Sigmoid colon (tissue), 6 donors: ENCODE measurements at regions not wholly inside any gene's neighbourhood (a gene's known extent, or its start where the extent isn't known, plus 50 kb on each side); places are given as distances from the start of the nearest gene placed in this dataset.

Source experiments
- DNase-seq: peaks from one replicate; pipeline ENCODE4 v3.0.0-alpha.2; 2019
- H3K27ac ChIP-seq, 4 donors: fragments of 200-600 bp; sonication (generic); one replicate each; pipeline ENCODE4 v1.5.1; 2016 to 2019; ENCODE audit warnings: mild to moderate bottlenecking in 1 of 4
- H3K27me3 ChIP-seq, 3 donors: fragments of 200-600 bp; sonication (generic); one replicate each; pipeline ENCODE4 v1.5.1; 2019; ENCODE audit warnings: mild to moderate bottlenecking in 1 of 3
- H3K36me3 ChIP-seq, 4 donors: fragments of 200-600 bp; sonication (generic); one replicate each; pipeline ENCODE4 v1.5.1; 2016 to 2019
- H3K4me1 ChIP-seq, 4 donors: fragments of 200-600 bp; sonication (generic); one replicate each; pipeline ENCODE4 v1.5.1; 2017 to 2019
- H3K4me3 ChIP-seq, 4 donors: fragments of 200-600 bp; sonication (generic); one replicate each; pipeline ENCODE4 v1.5.1; 2017 to 2019; ENCODE audit warnings: mild to moderate bottlenecking in 2 of 4, moderate library complexity in 1 of 4
- H3K9me3 ChIP-seq, 4 donors: fragments of 200-600 bp in 3 of 4; sonication (generic) in 3 of 4; one replicate each; pipeline versions ENCODE4 v1.5.1 to v1.6.1; 2013 to 2019
- CTCF ChIP-seq, 4 experiments: fragments of 450-650 bp in 3 of 4; fragments of 200-600 bp in 1 of 4; IDR thresholded peaks; one replicate each; pipeline ENCODE4 v1.5.1; 2016 to 2019; ENCODE audit warnings: antibody characterized with exemption in 4 of 4, mild to moderate bottlenecking in 3 of 4, moderate library complexity in 2 of 4
- EP300 ChIP-seq, 4 donors: sonication (generic); formaldehyde crosslinking; IDR thresholded peaks; one replicate each; pipeline ENCODE4 v1.6.1; 2017; ENCODE audit warnings: antibody characterized with exemption in 4 of 4
- POLR2A ChIP-seq, 2 donors: fragments of 450-650 bp; IDR thresholded peaks; one replicate each; pipeline ENCODE4 v1.6.1; 2016; ENCODE audit warnings: antibody characterized with exemption in 2 of 2, mild to moderate bottlenecking in 2 of 2, moderate library complexity in 2 of 2
- POLR2AphosphoS5 ChIP-seq, 4 donors: sonication (generic); formaldehyde crosslinking; IDR thresholded peaks; one replicate each; pipeline ENCODE4 v1.6.1; 2017; ENCODE audit warnings: antibody characterized with exemption in 4 of 4
- WGBS, 2 donors: extraction: QIAGEN DNeasy Blood & Tissue Kit; methylation state at CpG; one replicate each; pipeline ENCODE4 v1.1.7; 2013; 5-methylcytosine and 5-hydroxymethylcytosine counted together
- intact Hi-C: fragments of 100-400 bp; cut with DNase I; formaldehyde crosslinking; loops from one replicate; pipeline ENCODE4 v1.15.1; 2023
- donor health status: healthy with polysubstance abuse.
- donor health status: healthy.

- intact Hi-C loops, result no loop called here
- H3K4me3 ChIP-seq, result no peak overlapping the region
- TF ChIP-seq EP300 (IDR thresholded peaks at IDR 0.05) (no peak), CTCF (IDR thresholded peaks at IDR 0.05) (no peak), POLR2A (IDR thresholded peaks at IDR 0.05) (no peak), POLR2AphosphoS5 (IDR thresholded peaks at IDR 0.05) (no peak)
- H3K9me3 ChIP-seq, result no peaks in the 10 kb centered on the region
- no peaks in the 10 kb centered on the region for H3K4me1 ChIP-seq
- H3K27me3 ChIP-seq, result no peaks in the 10 kb centered on the region
- DNase-seq, result no peak
- no peaks in the 10 kb centered on the region for H3K36me3 ChIP-seq
- H3K27ac ChIP-seq, result no peak overlapping the region
Observed at GRCh38 chr6:105847433-105847832, 238.7 kb upstream of the PRDM1 start.

- 80 to 86% methylated on average over 7 of the region's 7 CpGs for WGBS, 2 donors
- Histone ChIP-seq H3K4me1 (no peaks in the 10 kb centered on the region), H3K4me3 (no peak overlapping the region), H3K9me3 (no peaks in the 10 kb centered on the region), H3K27ac (no peak overlapping the region), H3K36me3 (no peaks in the 10 kb centered on the region), H3K27me3 (no peaks in the 10 kb centered on the region)
- intact Hi-C loops, result no loop called here
- TF ChIP-seq EP300 (IDR thresholded peaks at IDR 0.05) (no peak), CTCF (IDR thresholded peaks at IDR 0.05) (no peak), POLR2AphosphoS5 (IDR thresholded peaks at IDR 0.05) (no peak), POLR2A (IDR thresholded peaks at IDR 0.05) (no peak)
- DNase-seq, result no peak
Observed at GRCh38 chr6:105844275-105844883, 241.8 kb upstream of the PRDM1 start.

DNA sequence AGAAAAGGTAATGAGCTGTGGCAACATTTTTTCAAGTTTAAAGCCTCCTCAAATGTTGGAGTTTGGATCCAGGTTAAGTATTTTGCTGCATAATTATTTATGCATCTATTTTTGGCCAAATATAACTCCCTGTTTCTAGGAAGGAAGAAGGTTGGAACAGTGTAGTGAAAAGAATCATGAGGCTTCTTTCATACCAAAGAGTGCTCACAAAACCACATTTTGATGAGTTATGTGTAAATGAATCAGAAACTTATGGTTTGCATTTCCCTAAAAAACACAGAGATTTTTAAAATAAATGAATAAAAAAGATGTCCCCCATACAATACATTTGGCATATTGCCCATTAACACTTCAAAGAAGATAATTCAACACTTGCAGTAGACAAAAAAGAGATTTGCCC lies 246.9 kb upstream of the PRDM1 start:
- intact Hi-C loops, result no loop called here

GRCh38 chr6:105838171-105838570 lies 248.0 kb upstream of the PRDM1 start:
- TF ChIP-seq EP300 (IDR thresholded peaks at IDR 0.05) (no peak), POLR2AphosphoS5 (IDR thresholded peaks at IDR 0.05) (no peak), CTCF (IDR thresholded peaks at IDR 0.05) (no peak), POLR2A (IDR thresholded peaks at IDR 0.05) (no peak)
- H3K27me3 ChIP-seq, result no peaks in the 10 kb centered on the region
- H3K4me3 ChIP-seq, result no peak overlapping the region
- intact Hi-C loops, result no loop called here
- no peaks in the 10 kb centered on the region for H3K36me3 ChIP-seq
- H3K27ac ChIP-seq, result no peak overlapping the region
- no peaks in the 10 kb centered on the region for H3K4me1 ChIP-seq
- DNase-seq, result no peak
- H3K9me3 ChIP-seq, result no peaks in the 10 kb centered on the region
- WGBS, 2 donors, result 43 to 51% methylated on average over 1 of the region's 1 CpG

More for the DNA sequence above, 246.9 kb upstream of the PRDM1 start:
- H3K4me1 ChIP-seq, result no peaks in the 10 kb centered on the region
- H3K4me3 ChIP-seq, result no peak overlapping the region
- DNase-seq, result no peak
- no peaks in the 10 kb centered on the region for H3K36me3 ChIP-seq
- no peak overlapping the region for H3K27ac ChIP-seq
- no peaks in the 10 kb centered on the region for H3K27me3 ChIP-seq
- TF ChIP-seq POLR2AphosphoS5 (IDR thresholded peaks at IDR 0.05) (no peak), POLR2A (IDR thresholded peaks at IDR 0.05) (no peak), CTCF (IDR thresholded peaks at IDR 0.05) (no peak), EP300 (IDR thresholded peaks at IDR 0.05) (no peak)
- H3K9me3 ChIP-seq, result no peaks in the 10 kb centered on the region

GRCh38 chr6:105836889-105837288 lies 249.2 kb upstream of the PRDM1 start:
- Histone ChIP-seq H3K4me3 (no peak overlapping the region), H3K9me3 (no peaks in the 10 kb centered on the region), H3K4me1 (no peaks in the 10 kb centered on the region), H3K36me3 (no peaks in the 10 kb centered on the region), H3K27ac (no peak overlapping the region), H3K27me3 (no peaks in the 10 kb centered on the region)
- 89 to 91% methylated on average over 5 of the region's 5 CpGs for WGBS, 2 donors
- DNase-seq, result no peak
- TF ChIP-seq POLR2A (IDR thresholded peaks at IDR 0.05), result no peak
- no peak for TF ChIP-seq POLR2AphosphoS5 (IDR thresholded peaks at IDR 0.05)
- no peak for TF ChIP-seq EP300 (IDR thresholded peaks at IDR 0.05)
- no peak for TF ChIP-seq CTCF (IDR thresholded peaks at IDR 0.05)
- intact Hi-C loops, result no loop called here
